Cardiac muscle cell (in vitro differentiated cells and primary cell): ENCODE measurements at regions not wholly inside any gene's neighbourhood (a gene's known extent, or its start where the extent isn't known, plus 50 kb on each side); places are given as distances from the start of the nearest gene placed in this dataset.

Source experiments
- DNase-seq, 2 donors: peaks; one replicate each; pipeline versions ENCODE4 v3.0.0 to v3.0.0-alpha.2; 2010 to 2017; ENCODE audit warnings: low read depth in 1 of 2, low spot score in 1 of 2
- H3K27ac ChIP-seq: fragments of 200-600 bp; sonication (generic); 2 replicates; pipeline ENCODE4 v1.5.1; 2016
- H3K27me3 ChIP-seq: fragments of 200-600 bp; sonication (generic); 2 replicates; pipeline ENCODE4 v1.6.0; 2016; ENCODE audit warnings: control low read depth
- H3K36me3 ChIP-seq: fragments of 200-600 bp; sonication (generic); 2 replicates; pipeline ENCODE4 v1.5.1; 2016; ENCODE audit warnings: control low read depth
- H3K4me1 ChIP-seq: fragments of 200-600 bp; sonication (generic); 2 replicates; pipeline ENCODE4 v1.8.1; 2017; ENCODE audit warnings: low read depth, mild to moderate bottlenecking, mixed run types
- H3K4me3 ChIP-seq: fragments of 200-600 bp; sonication (generic); 2 replicates; pipeline ENCODE4 v1.5.1; 2016; ENCODE audit warnings: mild to moderate bottlenecking
- H3K9me3 ChIP-seq: fragments of 200-600 bp; sonication (generic); 2 replicates; pipeline ENCODE4 v1.5.1; 2017; ENCODE audit warnings: low read depth, mild to moderate bottlenecking, control low read depth
- TF ChIP-seq, protein P1 (sequence below): IDR thresholded peaks from 2 replicates; pipeline ENCODE4 v1.5.1; 2012; ENCODE audit warnings: low read depth, mild to moderate bottlenecking, low read length

DNA sequence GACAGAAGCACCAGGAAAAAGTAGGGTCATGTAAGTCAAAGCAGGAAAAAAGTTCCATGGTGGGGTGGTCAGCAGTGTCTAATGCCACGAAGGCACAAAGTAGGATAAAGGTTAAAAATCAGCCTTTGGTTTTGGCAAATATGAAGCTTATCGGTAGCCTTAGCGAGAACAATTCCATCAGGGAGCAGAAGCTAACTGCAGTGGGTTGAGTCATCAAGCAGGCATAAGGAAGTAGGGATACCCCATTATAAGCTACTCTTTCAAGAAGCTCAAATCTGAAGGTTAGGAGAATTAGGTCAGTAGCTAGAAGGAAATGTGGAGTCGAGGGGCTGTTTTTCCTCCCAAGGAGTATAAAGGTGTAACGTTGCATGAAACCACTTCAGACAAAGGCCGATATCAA lies 57.5 kb upstream of the USPL1 start:
- Histone ChIP-seq H3K4me1 (peaks cover 3% of the 10 kb centered on the region), H3K4me3 (no peak overlapping the region), H3K27ac (no peak overlapping the region), H3K9me3 (no peaks in the 10 kb centered on the region), H3K27me3 (no peaks in the 10 kb centered on the region), H3K36me3 (no peaks in the 10 kb centered on the region)
- no peak for DNase-seq
- TF ChIP-seq, protein P1, sequence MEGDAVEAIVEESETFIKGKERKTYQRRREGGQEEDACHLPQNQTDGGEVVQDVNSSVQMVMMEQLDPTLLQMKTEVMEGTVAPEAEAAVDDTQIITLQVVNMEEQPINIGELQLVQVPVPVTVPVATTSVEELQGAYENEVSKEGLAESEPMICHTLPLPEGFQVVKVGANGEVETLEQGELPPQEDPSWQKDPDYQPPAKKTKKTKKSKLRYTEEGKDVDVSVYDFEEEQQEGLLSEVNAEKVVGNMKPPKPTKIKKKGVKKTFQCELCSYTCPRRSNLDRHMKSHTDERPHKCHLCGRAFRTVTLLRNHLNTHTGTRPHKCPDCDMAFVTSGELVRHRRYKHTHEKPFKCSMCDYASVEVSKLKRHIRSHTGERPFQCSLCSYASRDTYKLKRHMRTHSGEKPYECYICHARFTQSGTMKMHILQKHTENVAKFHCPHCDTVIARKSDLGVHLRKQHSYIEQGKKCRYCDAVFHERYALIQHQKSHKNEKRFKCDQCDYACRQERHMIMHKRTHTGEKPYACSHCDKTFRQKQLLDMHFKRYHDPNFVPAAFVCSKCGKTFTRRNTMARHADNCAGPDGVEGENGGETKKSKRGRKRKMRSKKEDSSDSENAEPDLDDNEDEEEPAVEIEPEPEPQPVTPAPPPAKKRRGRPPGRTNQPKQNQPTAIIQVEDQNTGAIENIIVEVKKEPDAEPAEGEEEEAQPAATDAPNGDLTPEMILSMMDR: no peak

DNA sequence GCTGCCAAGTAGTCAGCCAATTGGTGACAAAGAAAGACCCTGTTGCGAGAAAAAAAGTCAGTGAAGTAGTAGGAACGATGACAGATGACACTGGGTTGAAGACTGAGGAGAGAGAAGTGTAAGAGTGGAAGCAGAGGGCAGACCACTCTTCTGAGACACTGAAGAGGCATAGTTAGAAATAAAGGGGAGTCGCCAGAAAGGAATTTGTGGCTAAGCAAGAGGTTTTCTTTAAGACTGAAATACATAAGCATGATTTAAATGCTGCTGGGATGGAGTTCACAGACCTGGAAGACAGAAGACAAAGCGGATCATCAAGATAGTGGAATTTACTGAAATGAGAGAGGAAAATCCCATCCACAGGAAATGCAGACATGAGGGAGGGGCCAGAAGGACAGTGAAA lies 56.2 kb upstream of the USPL1 start:
- no peak overlapping the region for H3K27ac ChIP-seq
- H3K9me3 ChIP-seq: no peaks in the 10 kb centered on the region
- no peak overlapping the region for H3K4me3 ChIP-seq
- no peaks in the 10 kb centered on the region for H3K27me3 ChIP-seq
- TF ChIP-seq, protein P1: no peak
- H3K4me1 ChIP-seq: peaks cover 3% of the 10 kb centered on the region
- no peaks in the 10 kb centered on the region for H3K36me3 ChIP-seq
- no peak for DNase-seq

DNA sequence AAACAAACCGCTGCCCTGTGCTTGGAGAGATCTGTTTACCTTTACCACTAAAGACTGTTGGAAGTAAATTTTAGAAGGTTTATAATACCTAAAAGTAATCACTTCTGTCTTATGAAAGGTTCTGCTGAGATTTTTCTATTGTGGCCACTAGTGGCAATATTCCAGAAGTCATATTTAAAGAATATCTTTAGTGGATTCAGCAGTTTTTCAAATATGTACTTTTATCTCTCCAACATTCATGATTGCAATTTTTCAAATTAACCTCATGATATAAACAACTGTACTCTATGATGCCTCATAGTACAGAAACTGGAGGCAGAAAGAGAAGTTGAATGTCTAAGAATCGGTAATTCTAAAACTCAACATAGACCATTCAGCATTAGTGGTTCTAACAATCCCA lies 53.2 kb upstream of the USPL1 start:
- H3K4me1 ChIP-seq: peaks cover under 1% of the 10 kb centered on the region
- no peak overlapping the region for H3K4me3 ChIP-seq
- H3K27ac ChIP-seq: no peak overlapping the region
- TF ChIP-seq, protein P1: no peak
- no peaks in the 10 kb centered on the region for H3K27me3 ChIP-seq
- no peaks in the 10 kb centered on the region for H3K36me3 ChIP-seq
- DNase-seq: no peak
- no peaks in the 10 kb centered on the region for H3K9me3 ChIP-seq

DNA sequence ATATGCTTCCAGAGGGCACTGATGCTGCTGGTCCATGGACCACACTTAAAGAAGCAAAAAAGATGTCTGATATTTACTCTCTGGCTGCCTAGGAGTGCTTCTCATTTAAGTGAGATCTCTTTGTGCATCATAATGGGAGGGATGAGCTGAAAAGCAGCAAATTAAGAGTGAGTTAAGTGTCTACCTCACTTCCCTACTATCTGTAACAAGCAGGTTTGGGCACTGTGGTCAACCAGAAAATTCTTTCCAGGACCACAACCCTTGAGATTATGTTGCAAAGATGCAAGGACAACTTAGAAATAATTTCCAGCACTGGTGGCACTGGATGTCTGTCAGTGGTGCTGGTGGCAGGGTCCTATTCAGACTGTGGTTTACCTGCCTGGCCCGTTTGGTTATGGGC lies 52.1 kb upstream of the USPL1 start:
- H3K27ac ChIP-seq: no peak overlapping the region
- H3K4me1 ChIP-seq: peaks cover 2% of the 10 kb centered on the region
- no peak for DNase-seq
- TF ChIP-seq, protein P1: no peak
- no peaks in the 10 kb centered on the region for H3K36me3 ChIP-seq
- no peaks in the 10 kb centered on the region for H3K27me3 ChIP-seq
- H3K4me3 ChIP-seq: no peak overlapping the region
- no peaks in the 10 kb centered on the region for H3K9me3 ChIP-seq

DNA sequence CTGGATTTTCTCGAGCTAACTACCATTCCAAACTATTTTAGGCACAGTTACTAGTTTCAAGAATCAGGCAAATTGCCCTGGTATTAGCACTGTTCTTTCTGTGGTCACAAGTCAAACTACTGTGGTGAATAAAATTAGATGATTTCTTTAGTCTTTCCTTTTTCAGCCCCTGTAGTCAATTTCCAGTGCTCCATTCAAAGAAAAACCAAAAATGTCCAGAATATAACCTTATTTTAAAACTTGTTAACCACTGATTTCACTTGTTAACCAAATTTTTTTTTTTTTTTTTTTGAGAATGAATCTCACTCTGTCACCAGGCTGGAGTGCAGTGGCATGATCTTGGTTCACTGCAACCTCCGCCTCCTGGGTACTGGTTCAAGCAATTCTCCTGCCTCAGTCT lies 50.6 kb upstream of the USPL1 start:
- TF ChIP-seq, protein P1: no peak
- DNase-seq: no peak
- Histone ChIP-seq H3K4me1 (peaks cover 10% of the 10 kb centered on the region), H3K27ac (no peak overlapping the region), H3K9me3 (no peaks in the 10 kb centered on the region), H3K27me3 (no peaks in the 10 kb centered on the region), H3K4me3 (no peak overlapping the region), H3K36me3 (no peaks in the 10 kb centered on the region)
